H1 (cell line): ENCODE measurements at regions not wholly inside any gene's neighbourhood (a gene's known extent, or its start where the extent isn't known, plus 50 kb on each side); places are given as distances from the start of the nearest gene placed in this dataset.

Source experiments
- CTCF ChIA-PET: fragments of 300-600 bp; sonication (Branson Sonifier 250); formaldehyde crosslinking; loops from one replicate; lab custom pipeline; 2021; ENCODE audit not compliant: partially characterized antibody; lab: Charles Lee
- POLR2A ChIA-PET: fragments of 300-600 bp; sonication (Branson Sonifier 250); formaldehyde crosslinking; loops from one replicate; lab custom pipeline; 2021; ENCODE audit warnings: inconsistent platforms; ENCODE audit not compliant: partially characterized antibody; lab: Charles Lee
- DNase-seq, 2 experiments: peaks; one replicate each; pipeline versions ENCODE4 v3.0.0 to v3.0.0-alpha.2; 2010 to 2022; ENCODE audit warnings: low spot score in 2 of 2, low read depth in 1 of 2, mixed read lengths in 1 of 2
- FAIRE-seq: peaks from 2 replicates; lab custom pipeline; 2011; peaks lifted over from hg19 to GRCh38; lab: Jason Lieb, UNC
- H2AFZ ChIP-seq: 2 replicates; pipeline ENCODE4 v1.8.1; 2012; ENCODE audit warnings: low read length, inconsistent platforms
- H2AK5ac ChIP-seq: 2 replicates; pipeline ENCODE4 v1.6.1; 2013; ENCODE audit warnings: low read depth, low read length
- H2BK120ac ChIP-seq: replicated peaks from 2 replicates; pipeline ENCODE3; 2013; ENCODE audit warnings: low read depth, low read length, inconsistent platforms
- H2BK12ac ChIP-seq: 2 replicates; pipeline ENCODE4 v1.6.1; 2013; ENCODE audit warnings: low read depth, low read length
- H2BK15ac ChIP-seq: 2 replicates; pipeline ENCODE4 v1.6.1; 2013; ENCODE audit warnings: low read length
- H2BK20ac ChIP-seq: 2 replicates; pipeline ENCODE4 v1.6.1; 2013; ENCODE audit warnings: low read length
- H2BK5ac ChIP-seq: 2 replicates; pipeline ENCODE4 v1.6.1; 2013; ENCODE audit warnings: low read depth, low read length
- H3K14ac ChIP-seq: 2 replicates; pipeline ENCODE4 v1.6.1; 2013; ENCODE audit warnings: inconsistent platforms; ENCODE audit not compliant: insufficient read length
- H3K18ac ChIP-seq: 2 replicates; pipeline ENCODE4 v1.6.1; 2013; ENCODE audit warnings: low read length; ENCODE audit errors: extremely low read depth
- H3K23ac ChIP-seq: 2 replicates; pipeline ENCODE4 v1.6.1; 2013; ENCODE audit warnings: inconsistent platforms; ENCODE audit not compliant: insufficient read length
- H3K23me2 ChIP-seq: 2 replicates; pipeline ENCODE4 v1.6.1; 2013; ENCODE audit warnings: low read depth, low read length
- H3K27ac ChIP-seq: 2 replicates; pipeline ENCODE4 v1.6.1; 2011; ENCODE audit warnings: low read depth, low read length, inconsistent platforms
- H3K27me3 ChIP-seq, 4 experiments: replicated peaks in 1 of 4; 1 replicate in 1 of 4; 2 replicates in 3 of 4; pipeline versions ENCODE4 v1.6.1 to v1.8.1; 2011 to 2013; ENCODE audit warnings: low read length in 3 of 4, mild to moderate bottlenecking in 3 of 4, inconsistent platforms in 2 of 4, mixed read lengths in 2 of 4, moderate library complexity in 1 of 4; ENCODE audit not compliant: control insufficient read depth in 3 of 4, insufficient read depth in 3 of 4; ENCODE audit errors: extremely low read depth in 1 of 4
- H3K36me3 ChIP-seq, 4 experiments: 2 replicates each; pipeline versions ENCODE4 v1.6.1 to v1.8.1; 2011 to 2013; ENCODE audit warnings: mild to moderate bottlenecking in 4 of 4, low read length in 3 of 4, moderate library complexity in 2 of 4, control low read depth in 1 of 4, inconsistent platforms in 1 of 4; ENCODE audit not compliant: insufficient read depth in 4 of 4, control insufficient read depth in 2 of 4
- H3K4ac ChIP-seq: replicated peaks from 2 replicates; pipeline ENCODE3; 2013; ENCODE audit warnings: low read length, low read depth, mixed read lengths, inconsistent platforms; ENCODE audit not compliant: insufficient read length
- H3K4me1 ChIP-seq, 4 experiments: replicated peaks in 1 of 4; 1 replicate in 1 of 4; 2 replicates in 3 of 4; pipeline versions ENCODE4 v1.6.1 to v1.8.1; 2011 to 2013; ENCODE audit warnings: low read length in 3 of 4, inconsistent platforms in 2 of 4, mixed read lengths in 1 of 4; ENCODE audit not compliant: insufficient read depth in 4 of 4, control insufficient read depth in 3 of 4
- H3K4me2 ChIP-seq, 2 experiments: 2 replicates each; pipeline versions ENCODE4 v1.6.1 to v1.8.1; 2011 to 2013; ENCODE audit warnings: low read depth in 2 of 2, low read length in 2 of 2, control low read depth in 1 of 2, inconsistent platforms in 1 of 2, mild to moderate bottlenecking in 1 of 2; ENCODE audit not compliant: insufficient read depth in 1 of 2
- H3K4me3 ChIP-seq, 4 experiments: fragments of 200-600, 300-600 bp in 1 of 4; sonication (generic), shearing (Covaris generic), sonication (Bioruptor Twin) in 1 of 4; 2 replicates each; pipeline versions ENCODE4 v1.5.1 to v1.8.1; 2011 to 2016; ENCODE audit warnings: low read length in 4 of 4, low read depth in 3 of 4, control low read depth in 2 of 4, inconsistent platforms in 2 of 4, mild to moderate bottlenecking in 2 of 4, mixed read lengths in 1 of 4, moderate library complexity in 1 of 4; ENCODE audit not compliant: insufficient read depth in 2 of 4; ENCODE audit errors: extremely low read depth in 1 of 4
- H3K56ac ChIP-seq: replicated peaks from 2 replicates; pipeline ENCODE3; 2013; ENCODE audit warnings: low read depth, mild to moderate bottlenecking, mixed read lengths, low read length, inconsistent platforms; ENCODE audit not compliant: insufficient read length
- H3K79me1 ChIP-seq: 2 replicates; pipeline ENCODE4 v1.6.1; 2013; ENCODE audit warnings: low read depth, low read length, control low read depth
- H3K79me2 ChIP-seq, 2 experiments: 2 replicates each; pipeline versions ENCODE4 v1.6.1 to v1.8.1; 2012 to 2013; ENCODE audit warnings: low read length in 2 of 2, mild to moderate bottlenecking in 2 of 2, inconsistent platforms in 1 of 2; ENCODE audit not compliant: insufficient read depth in 2 of 2, control insufficient read depth in 1 of 2
- H3K9ac ChIP-seq, 4 experiments: replicated peaks in 1 of 4; 1 replicate in 1 of 4; 2 replicates in 3 of 4; pipeline versions ENCODE4 v1.6.1 to v1.8.1; 2011 to 2013; ENCODE audit warnings: low read depth in 3 of 4, low read length in 3 of 4, control low read depth in 2 of 4, mild to moderate bottlenecking in 2 of 4, moderate library complexity in 2 of 4, inconsistent platforms in 1 of 4; ENCODE audit errors: extremely low read depth in 1 of 4
- H3K9me3 ChIP-seq, 2 experiments: 2 replicates each; pipeline versions ENCODE4 v1.6.1 to v1.8.1; 2012 to 2013; ENCODE audit warnings: mild to moderate bottlenecking in 2 of 2, moderate library complexity in 2 of 2, control low read depth in 1 of 2, inconsistent platforms in 1 of 2, low read depth in 1 of 2, low read length in 1 of 2, mixed read lengths in 1 of 2; ENCODE audit not compliant: insufficient read depth in 2 of 2
- H4K20me1 ChIP-seq, 2 experiments: replicated peaks in 1 of 2; 2 replicates each; pipeline versions ENCODE3 to v1.8.1; 2011 to 2013; ENCODE audit warnings: inconsistent platforms in 2 of 2, low read length in 2 of 2, mild to moderate bottlenecking in 1 of 2; ENCODE audit not compliant: insufficient read depth in 2 of 2, control insufficient read depth in 1 of 2
- H4K5ac ChIP-seq: 2 replicates; pipeline ENCODE4 v1.6.1; 2013; ENCODE audit warnings: low read length, low read depth, mixed read lengths, inconsistent platforms; ENCODE audit not compliant: insufficient read length
- H4K8ac ChIP-seq: 2 replicates; pipeline ENCODE4 v1.8.0; 2013; ENCODE audit warnings: mild to moderate bottlenecking, moderate library complexity, low read length, inconsistent platforms; ENCODE audit not compliant: insufficient read depth; ENCODE audit errors: extremely low read depth
- H4K91ac ChIP-seq: replicated peaks from 2 replicates; pipeline ENCODE3; 2013; ENCODE audit warnings: low read length, mixed read lengths, inconsistent platforms; ENCODE audit not compliant: insufficient read length
- CREB1 ChIP-seq: IDR thresholded peaks from 2 replicates; pipeline ENCODE4 v1.6.1; 2012; ENCODE audit warnings: inconsistent platforms
- CTBP2 ChIP-seq: IDR thresholded peaks from 2 replicates; pipeline ENCODE4 v1.7.0; 2011; ENCODE audit warnings: borderline replicate concordance, mild to moderate bottlenecking, moderate library complexity, mixed read lengths, low read length; ENCODE audit not compliant: insufficient read depth, insufficient read length
- E2F6 ChIP-seq: IDR thresholded peaks from 2 replicates; pipeline ENCODE4 v1.6.1; 2012; ENCODE audit warnings: inconsistent platforms
- GABPA ChIP-seq: IDR thresholded peaks from 2 replicates; pipeline ENCODE4 v1.6.1; 2011; ENCODE audit warnings: mild to moderate bottlenecking, low read length, moderate library complexity, borderline replicate concordance; ENCODE audit not compliant: insufficient read depth
- KDM5A ChIP-seq: fragments of 200-600 bp; IDR thresholded peaks from 2 replicates; pipeline ENCODE4 v1.7.1; 2012; ENCODE audit warnings: mild to moderate bottlenecking, low read length, inconsistent platforms, mixed read lengths
- NRF1 ChIP-seq: IDR thresholded peaks from 2 replicates; pipeline ENCODE4 v1.6.1; 2011; ENCODE audit warnings: mild to moderate bottlenecking, low read depth, low read length, improper control_type of control experiment
- SP4 ChIP-seq: IDR thresholded peaks from 2 replicates; pipeline ENCODE4 v1.6.1; 2012; ENCODE audit warnings: low read length, inconsistent platforms

GRCh38 chr1:83052865-83053264 is 946.1 kb downstream of the TTLL7 start:
- Histone ChIP-seq H2BK20ac (no peak overlapping the region), H3K27ac (no peak overlapping the region), H4K20me1 (no peaks in the 10 kb centered on the region), H3K79me1 (no peaks in the 10 kb centered on the region), H4K5ac (no peak overlapping the region), H3K9ac (no peak overlapping the region), H3K23me2 (no peaks in the 10 kb centered on the region), H3K36me3 (no peaks in the 10 kb centered on the region; a peak in 1 of 8 replicates), H4K8ac (no peak overlapping the region), H2BK5ac (no peak overlapping the region), H3K56ac (no peak overlapping the region), H3K18ac (no peak overlapping the region), H3K4me1 (no peaks in the 10 kb centered on the region), H2BK120ac (no peak overlapping the region), H2AK5ac (no peak overlapping the region), H2BK12ac (no peak overlapping the region), H3K79me2 (no peaks in the 10 kb centered on the region), H3K4ac (no peak overlapping the region), H3K4me2 (no peak overlapping the region), H3K27me3 (no peaks in the 10 kb centered on the region), H2BK15ac (no peak overlapping the region), H2AFZ (no peak overlapping the region), H3K14ac (no peak overlapping the region), H3K4me3 (no peak overlapping the region), H4K91ac (no peak overlapping the region), H3K9me3 (peaks cover 13 to 20% of the 10 kb centered on the region in 2 experiments)
- POLR2A ChIA-PET, result no interaction called here
- no peak for FAIRE-seq
- TF ChIP-seq KDM5A, result no peak
- TF ChIP-seq SP4, result no peak
- TF ChIP-seq NRF1, result no peak
- TF ChIP-seq GABPA, result no peak
- TF ChIP-seq CREB1, result no peak
- no peak for TF ChIP-seq CTBP2
- no peak for TF ChIP-seq E2F6
- TF ChIP-seq, all 59 proteins: peak for 0
- no peak for DNase-seq
- H3K23ac ChIP-seq, result no peak overlapping the region
- CTCF ChIA-PET, result no interaction called here
